Liver (tissue), 8 donors: ENCODE measurements at regions not wholly inside any gene's neighbourhood (a gene's known extent, or its start where the extent isn't known, plus 50 kb on each side); places are given as distances from the start of the nearest gene placed in this dataset.

Source experiments
- DNase-seq: peaks from one replicate; pipeline ENCODE4 v3.0.0-alpha.2; 2017; ENCODE audit warnings: low spot score
- H3K27ac ChIP-seq, 2 donors: one replicate each; pipeline ENCODE4 v1.7.0; 2013; ENCODE audit warnings: inconsistent platforms in 2 of 2, low read length in 2 of 2, control low read depth in 1 of 2, low read depth in 1 of 2, mild to moderate bottlenecking in 1 of 2
- H3K27me3 ChIP-seq, 4 donors: one replicate each; pipeline versions ENCODE4 v1.6.1 to v1.7.0; 2013; ENCODE audit warnings: low read length in 3 of 4, inconsistent platforms in 1 of 4, mild to moderate bottlenecking in 1 of 4, moderate library complexity in 1 of 4; ENCODE audit not compliant: control insufficient read depth in 4 of 4, insufficient read depth in 4 of 4
- H3K36me3 ChIP-seq, 4 donors: one replicate each; pipeline versions ENCODE4 v1.6.1 to v1.7.0; 2013; ENCODE audit warnings: low read length in 3 of 4, mild to moderate bottlenecking in 3 of 4, low read depth in 1 of 4, moderate library complexity in 1 of 4; ENCODE audit not compliant: control insufficient read depth in 4 of 4, insufficient read depth in 3 of 4
- H3K4me1 ChIP-seq, 4 donors: one replicate each; pipeline versions ENCODE4 v1.6.1 to v1.7.0; 2013; ENCODE audit warnings: low read length in 3 of 4, mild to moderate bottlenecking in 3 of 4, moderate library complexity in 1 of 4; ENCODE audit not compliant: control insufficient read depth in 4 of 4, insufficient read depth in 4 of 4
- H3K4me3 ChIP-seq, 3 donors: one replicate each; pipeline versions ENCODE4 v1.6.1 to v1.7.0; 2013; ENCODE audit warnings: low read length in 3 of 3, control low read depth in 1 of 3, low read depth in 1 of 3, mild to moderate bottlenecking in 1 of 3
- H3K9ac ChIP-seq, 2 donors: one replicate each; pipeline ENCODE4 v1.7.0; 2013; ENCODE audit warnings: low read length in 2 of 2, mild to moderate bottlenecking in 2 of 2, moderate library complexity in 2 of 2, control low read depth in 1 of 2, low read depth in 1 of 2
- H3K9me3 ChIP-seq, 4 donors: one replicate each; pipeline versions ENCODE4 v1.6.1 to v1.7.0; 2013; ENCODE audit warnings: low read length in 3 of 4; ENCODE audit not compliant: control insufficient read depth in 4 of 4
- ATF3 ChIP-seq: IDR thresholded peaks from 2 replicates; pipeline ENCODE4 v1.6.1; 2016; ENCODE audit warnings: antibody characterized with exemption
- CTCF ChIP-seq: fragments of 150-350 bp; IDR thresholded peaks from 2 replicates; pipeline ENCODE4 v1.5.1; 2017; ENCODE audit warnings: improper control_type of control experiment, low read depth, low read length; ENCODE audit not compliant: missing input control
- EGR1 ChIP-seq, 2 donors: IDR thresholded peaks; 2 replicates each; pipeline ENCODE4 v1.6.1; 2016 to 2018; ENCODE audit warnings: antibody characterized with exemption in 2 of 2, low read depth in 2 of 2
- FOXA1 ChIP-seq: IDR thresholded peaks from 2 replicates; pipeline ENCODE4 v1.6.1; 2016; ENCODE audit warnings: antibody characterized with exemption
- HNF4A ChIP-seq, 2 donors: conservative IDR thresholded peaks; 2 replicates each; pipeline ENCODE4 v1.6.1; 2016; ENCODE audit warnings: antibody characterized with exemption in 2 of 2, mild to moderate bottlenecking in 2 of 2
- HNF4G ChIP-seq: IDR thresholded peaks from 2 replicates; pipeline ENCODE4 v1.6.1; 2016; ENCODE audit warnings: antibody characterized with exemption
- JUND ChIP-seq, 2 donors: IDR thresholded peaks; 2 replicates each; pipeline ENCODE4 v1.6.1; 2016; ENCODE audit warnings: antibody characterized with exemption in 2 of 2
- NR2F2 ChIP-seq: IDR thresholded peaks from 2 replicates; pipeline ENCODE4 v1.6.1; 2016; ENCODE audit warnings: antibody characterized with exemption
- REST ChIP-seq: IDR thresholded peaks from 2 replicates; pipeline ENCODE4 v1.6.1; 2016; ENCODE audit warnings: antibody characterized with exemption, mild to moderate bottlenecking
- RXRA ChIP-seq, 2 donors: IDR thresholded peaks; 2 replicates each; pipeline ENCODE4 v1.6.1; 2017 to 2018; ENCODE audit warnings: antibody characterized with exemption in 2 of 2, mild to moderate bottlenecking in 1 of 2
- SP1 ChIP-seq: IDR thresholded peaks from 2 replicates; pipeline ENCODE4 v1.6.1; 2018; ENCODE audit warnings: antibody characterized with exemption, mild to moderate bottlenecking
- TAF1 ChIP-seq: conservative IDR thresholded peaks from 2 replicates; pipeline ENCODE4 v1.6.1; 2016; ENCODE audit warnings: antibody characterized with exemption, mild to moderate bottlenecking
- YY1 ChIP-seq: IDR thresholded peaks from 2 replicates; pipeline ENCODE4 v1.6.1; 2016; ENCODE audit warnings: antibody characterized with exemption, mild to moderate bottlenecking
- ZBTB33 ChIP-seq: IDR thresholded peaks from 2 replicates; pipeline ENCODE4 v1.6.1; 2016; ENCODE audit warnings: antibody characterized with exemption
- WGBS: extraction: QIAGEN DNeasy Blood & Tissue Kit; methylation state at CpG from one replicate; pipeline ENCODE4 v1.1.7; 2013; 5-methylcytosine and 5-hydroxymethylcytosine counted together
- donor health status: healthy.
- donor health status: healthy.
- donor health status: healthy.
- donor health status: healthy.
- donor health status: healthy.

GRCh38 chr7:84684836-84685480 lies 490.4 kb upstream of the SEMA3A start:
- H3K36me3 ChIP-seq, result no peaks in the 10 kb centered on the region
- TF ChIP-seq RXRA (IDR thresholded peaks at IDR 0.05) (no peak), FOXA1 (no peak), ZBTB33 (no peak), HNF4G (no peak), EGR1 (IDR thresholded peaks at IDR 0.05; ENCODE audit: low read depth in 2 of 2) (no peak), HNF4A (conservative IDR thresholded peaks at IDR 0.05) (no peak)

GRCh38 chr7:84682543-84682942 lies 488.0 kb upstream of the SEMA3A start:
- Histone ChIP-seq H3K4me1 (no peaks in the 10 kb centered on the region), H3K36me3 (no peaks in the 10 kb centered on the region), H3K9ac (no peak overlapping the region), H3K9me3 (no peaks in the 10 kb centered on the region), H3K4me3 (no peak overlapping the region), H3K27me3 (no peaks in the 10 kb centered on the region), H3K27ac (no peak overlapping the region)
- TF ChIP-seq TAF1 (no peak), RXRA (IDR thresholded peaks at IDR 0.05) (no peak), CTCF (no peak)
- no peak for DNase-seq
- 60% methylated on average over 2 of the region's 2 CpGs for WGBS

More at GRCh38 chr7:84684836-84685480, 490.4 kb upstream of the SEMA3A start:
- Histone ChIP-seq H3K27me3 (no peaks in the 10 kb centered on the region), H3K27ac (no peak overlapping the region), H3K9me3 (no peaks in the 10 kb centered on the region), H3K4me1 (no peaks in the 10 kb centered on the region), H3K4me3 (no peak overlapping the region), H3K9ac (no peak overlapping the region)
- no peak for DNase-seq
- WGBS, result 88% methylated on average over 1 of the region's 1 CpG

- Histone ChIP-seq H3K27me3 (no peaks in the 10 kb centered on the region), H3K27ac (no peak overlapping the region), H3K4me3 (no peak overlapping the region), H3K9ac (no peak overlapping the region), H3K36me3 (no peaks in the 10 kb centered on the region), H3K9me3 (no peaks in the 10 kb centered on the region), H3K4me1 (no peaks in the 10 kb centered on the region)
- WGBS, result 77% methylated on average over 2 of the region's 2 CpGs
- no peak for TF ChIP-seq SP1
- TF ChIP-seq EGR1 (IDR thresholded peaks at IDR 0.05; ENCODE audit: low read depth in 2 of 2), result no peak
- TF ChIP-seq HNF4A (conservative IDR thresholded peaks at IDR 0.05), result no peak
- no peak for TF ChIP-seq REST
- TF ChIP-seq FOXA1, result no peak
- TF ChIP-seq HNF4G, result no peak
- TF ChIP-seq YY1, result no peak
- TF ChIP-seq NR2F2, result no peak
- no peak for TF ChIP-seq TAF1
- no peak for TF ChIP-seq JUND (IDR thresholded peaks at IDR 0.05)
- TF ChIP-seq ATF3, result no peak
- DNase-seq, result no peak
Observed at GRCh38 chr7:84678841-84679240, 484.3 kb upstream of the SEMA3A start.
